ENCODE measurements at regions not wholly inside any gene's neighbourhood (a gene's known extent, or its start where the extent isn't known, plus 50 kb on each side); places are given as distances from the start of the nearest gene placed in this dataset.

DNA sequence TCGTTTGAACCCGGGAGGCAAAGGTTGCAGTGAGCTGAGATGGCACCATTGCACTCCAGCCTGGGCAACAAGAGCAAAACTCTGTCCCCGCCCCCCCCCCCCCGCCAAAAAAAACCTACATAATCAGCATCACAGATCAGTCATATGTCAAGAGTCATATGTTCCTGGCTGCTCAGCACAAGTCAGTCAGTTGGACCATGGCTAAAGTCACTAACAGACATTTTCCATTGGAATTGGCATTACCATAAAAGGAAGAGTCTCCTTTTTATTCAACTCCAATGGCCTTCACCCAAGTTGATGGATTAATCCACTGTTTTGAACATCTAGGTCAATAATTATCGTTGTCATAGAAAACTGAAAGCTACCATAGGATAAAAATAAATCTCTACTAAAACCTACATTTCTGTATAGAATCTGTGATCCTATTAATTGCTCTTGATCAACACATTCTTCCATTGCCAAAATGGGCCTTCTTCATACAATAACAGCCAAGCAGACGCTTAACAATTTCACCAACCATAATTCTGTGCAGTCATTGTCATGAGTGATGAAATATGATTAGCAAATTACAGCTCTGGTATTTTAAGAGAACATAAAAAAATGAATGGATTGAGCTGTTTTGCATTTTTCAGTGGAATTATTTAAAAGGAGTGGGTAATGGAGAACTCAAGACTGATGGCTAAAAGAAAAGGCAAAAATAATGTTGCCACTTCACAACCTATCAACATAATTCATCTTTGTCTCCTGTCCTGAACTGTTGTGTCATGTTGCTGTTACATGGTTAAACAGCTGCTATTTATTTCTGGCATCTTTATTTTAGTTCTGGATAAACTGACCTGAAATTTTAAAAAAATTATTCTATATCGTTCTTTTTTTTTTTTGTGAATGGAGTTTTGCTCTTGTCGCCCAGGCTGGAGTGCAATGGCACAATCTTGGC lies 555.5 kb upstream of the JARID2 start (continued):
- TF ChIP-seq, protein P1, sequence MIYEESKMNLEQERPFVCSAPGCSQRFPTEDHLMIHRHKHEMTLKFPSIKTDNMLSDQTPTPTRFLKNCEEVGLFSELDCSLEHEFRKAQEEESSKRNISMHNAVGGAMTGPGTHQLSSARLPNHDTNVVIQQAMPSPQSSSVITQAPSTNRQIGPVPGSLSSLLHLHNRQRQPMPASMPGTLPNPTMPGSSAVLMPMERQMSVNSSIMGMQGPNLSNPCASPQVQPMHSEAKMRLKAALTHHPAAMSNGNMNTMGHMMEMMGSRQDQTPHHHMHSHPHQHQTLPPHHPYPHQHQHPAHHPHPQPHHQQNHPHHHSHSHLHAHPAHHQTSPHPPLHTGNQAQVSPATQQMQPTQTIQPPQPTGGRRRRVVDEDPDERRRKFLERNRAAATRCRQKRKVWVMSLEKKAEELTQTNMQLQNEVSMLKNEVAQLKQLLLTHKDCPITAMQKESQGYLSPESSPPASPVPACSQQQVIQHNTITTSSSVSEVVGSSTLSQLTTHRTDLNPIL (CRISPR knock-in tag; IDR thresholded peaks at IDR 0.05; ENCODE audit: low read depth) = no peak
- TF ChIP-seq, protein P2, sequence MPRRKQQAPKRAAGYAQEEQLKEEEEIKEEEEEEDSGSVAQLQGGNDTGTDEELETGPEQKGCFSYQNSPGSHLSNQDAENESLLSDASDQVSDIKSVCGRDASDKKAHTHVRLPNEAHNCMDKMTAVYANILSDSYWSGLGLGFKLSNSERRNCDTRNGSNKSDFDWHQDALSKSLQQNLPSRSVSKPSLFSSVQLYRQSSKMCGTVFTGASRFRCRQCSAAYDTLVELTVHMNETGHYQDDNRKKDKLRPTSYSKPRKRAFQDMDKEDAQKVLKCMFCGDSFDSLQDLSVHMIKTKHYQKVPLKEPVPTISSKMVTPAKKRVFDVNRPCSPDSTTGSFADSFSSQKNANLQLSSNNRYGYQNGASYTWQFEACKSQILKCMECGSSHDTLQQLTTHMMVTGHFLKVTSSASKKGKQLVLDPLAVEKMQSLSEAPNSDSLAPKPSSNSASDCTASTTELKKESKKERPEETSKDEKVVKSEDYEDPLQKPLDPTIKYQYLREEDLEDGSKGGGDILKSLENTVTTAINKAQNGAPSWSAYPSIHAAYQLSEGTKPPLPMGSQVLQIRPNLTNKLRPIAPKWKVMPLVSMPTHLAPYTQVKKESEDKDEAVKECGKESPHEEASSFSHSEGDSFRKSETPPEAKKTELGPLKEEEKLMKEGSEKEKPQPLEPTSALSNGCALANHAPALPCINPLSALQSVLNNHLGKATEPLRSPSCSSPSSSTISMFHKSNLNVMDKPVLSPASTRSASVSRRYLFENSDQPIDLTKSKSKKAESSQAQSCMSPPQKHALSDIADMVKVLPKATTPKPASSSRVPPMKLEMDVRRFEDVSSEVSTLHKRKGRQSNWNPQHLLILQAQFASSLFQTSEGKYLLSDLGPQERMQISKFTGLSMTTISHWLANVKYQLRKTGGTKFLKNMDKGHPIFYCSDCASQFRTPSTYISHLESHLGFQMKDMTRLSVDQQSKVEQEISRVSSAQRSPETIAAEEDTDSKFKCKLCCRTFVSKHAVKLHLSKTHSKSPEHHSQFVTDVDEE (CRISPR knock-in tag; IDR thresholded peaks at IDR 0.05) = no peak

DNA sequence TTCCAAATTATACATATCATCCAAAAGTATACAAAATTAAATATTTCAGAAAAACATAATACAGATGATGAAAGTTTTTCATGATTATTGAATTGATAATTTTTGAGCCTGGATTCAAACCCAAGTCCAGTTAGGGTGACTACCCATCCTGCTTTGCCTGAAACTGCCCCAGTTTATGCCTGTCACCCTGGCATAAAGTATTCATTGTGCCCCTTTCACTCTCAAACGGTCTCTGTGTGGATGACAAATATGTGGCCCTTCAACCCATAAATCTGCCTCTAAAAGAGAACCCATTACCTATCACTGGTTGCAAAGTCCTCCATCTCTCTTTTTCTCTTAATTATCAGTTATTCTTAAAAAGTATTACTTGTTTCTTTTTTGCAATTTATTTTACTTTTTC lies 553.7 kb upstream of the JARID2 start:
- TF ChIP-seq ESRRG (CRISPR knock-in tag; IDR thresholded peaks at IDR 0.05) (no peak), GLIS3 (CRISPR knock-in tag; IDR thresholded peaks at IDR 0.05) (no peak), ZNF565 (CRISPR knock-in tag; conservative IDR thresholded peaks at IDR 0.05; ENCODE audit: low read depth) (no peak), ZC3H10 (CRISPR knock-in tag; IDR thresholded peaks at IDR 0.05) (no peak), TCF4 (CRISPR knock-in tag; IDR thresholded peaks at IDR 0.05; ENCODE audit: borderline replicate concordance) (no peak), BACH2 (CRISPR knock-in tag; IDR thresholded peaks at IDR 0.05; ENCODE audit: borderline replicate concordance) (no peak), ZNF70 (CRISPR knock-in tag; IDR thresholded peaks at IDR 0.05) (no peak), ZFP30 (CRISPR knock-in tag; IDR thresholded peaks at IDR 0.05) (no peak), ZFP3 (CRISPR knock-in tag; IDR thresholded peaks at IDR 0.05) (no peak), RARB (CRISPR knock-in tag; IDR thresholded peaks at IDR 0.05) (no peak), ARNTL (CRISPR knock-in tag; IDR thresholded peaks at IDR 0.05; ENCODE audit: borderline replicate concordance, low read depth) (no peak), TOX (CRISPR knock-in tag; IDR thresholded peaks at IDR 0.05; ENCODE audit: borderline replicate concordance) (no peak)
- TF ChIP-seq, protein P3, sequence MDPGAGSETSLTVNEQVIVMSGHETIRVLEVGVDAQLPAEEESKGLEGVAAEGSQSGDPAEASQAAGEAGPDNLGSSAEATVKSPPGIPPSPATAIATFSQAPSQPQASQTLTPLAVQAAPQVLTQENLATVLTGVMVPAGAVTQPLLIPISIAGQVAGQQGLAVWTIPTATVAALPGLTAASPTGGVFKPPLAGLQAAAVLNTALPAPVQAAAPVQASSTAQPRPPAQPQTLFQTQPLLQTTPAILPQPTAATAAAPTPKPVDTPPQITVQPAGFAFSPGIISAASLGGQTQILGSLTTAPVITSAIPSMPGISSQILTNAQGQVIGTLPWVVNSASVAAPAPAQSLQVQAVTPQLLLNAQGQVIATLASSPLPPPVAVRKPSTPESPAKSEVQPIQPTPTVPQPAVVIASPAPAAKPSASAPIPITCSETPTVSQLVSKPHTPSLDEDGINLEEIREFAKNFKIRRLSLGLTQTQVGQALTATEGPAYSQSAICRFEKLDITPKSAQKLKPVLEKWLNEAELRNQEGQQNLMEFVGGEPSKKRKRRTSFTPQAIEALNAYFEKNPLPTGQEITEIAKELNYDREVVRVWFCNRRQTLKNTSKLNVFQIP (CRISPR knock-in tag; IDR thresholded peaks at IDR 0.05; ENCODE audit: borderline replicate concordance, low read depth) = no peak
- TF ChIP-seq, protein P4, sequence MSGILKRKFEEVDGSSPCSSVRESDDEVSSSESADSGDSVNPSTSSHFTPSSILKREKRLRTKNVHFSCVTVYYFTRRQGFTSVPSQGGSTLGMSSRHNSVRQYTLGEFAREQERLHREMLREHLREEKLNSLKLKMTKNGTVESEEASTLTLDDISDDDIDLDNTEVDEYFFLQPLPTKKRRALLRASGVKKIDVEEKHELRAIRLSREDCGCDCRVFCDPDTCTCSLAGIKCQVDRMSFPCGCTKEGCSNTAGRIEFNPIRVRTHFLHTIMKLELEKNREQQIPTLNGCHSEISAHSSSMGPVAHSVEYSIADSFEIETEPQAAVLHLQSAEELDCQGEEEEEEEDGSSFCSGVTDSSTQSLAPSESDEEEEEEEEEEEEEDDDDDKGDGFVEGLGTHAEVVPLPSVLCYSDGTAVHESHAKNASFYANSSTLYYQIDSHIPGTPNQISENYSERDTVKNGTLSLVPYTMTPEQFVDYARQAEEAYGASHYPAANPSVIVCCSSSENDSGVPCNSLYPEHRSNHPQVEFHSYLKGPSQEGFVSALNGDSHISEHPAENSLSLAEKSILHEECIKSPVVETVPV (CRISPR knock-in tag; IDR thresholded peaks at IDR 0.05) = no peak
- TF ChIP-seq, protein P5, sequence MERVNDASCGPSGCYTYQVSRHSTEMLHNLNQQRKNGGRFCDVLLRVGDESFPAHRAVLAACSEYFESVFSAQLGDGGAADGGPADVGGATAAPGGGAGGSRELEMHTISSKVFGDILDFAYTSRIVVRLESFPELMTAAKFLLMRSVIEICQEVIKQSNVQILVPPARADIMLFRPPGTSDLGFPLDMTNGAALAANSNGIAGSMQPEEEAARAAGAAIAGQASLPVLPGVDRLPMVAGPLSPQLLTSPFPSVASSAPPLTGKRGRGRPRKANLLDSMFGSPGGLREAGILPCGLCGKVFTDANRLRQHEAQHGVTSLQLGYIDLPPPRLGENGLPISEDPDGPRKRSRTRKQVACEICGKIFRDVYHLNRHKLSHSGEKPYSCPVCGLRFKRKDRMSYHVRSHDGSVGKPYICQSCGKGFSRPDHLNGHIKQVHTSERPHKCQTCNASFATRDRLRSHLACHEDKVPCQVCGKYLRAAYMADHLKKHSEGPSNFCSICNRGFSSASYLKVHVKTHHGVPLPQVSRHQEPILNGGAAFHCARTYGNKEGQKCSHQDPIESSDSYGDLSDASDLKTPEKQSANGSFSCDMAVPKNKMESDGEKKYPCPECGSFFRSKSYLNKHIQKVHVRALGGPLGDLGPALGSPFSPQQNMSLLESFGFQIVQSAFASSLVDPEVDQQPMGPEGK (CRISPR knock-in tag; IDR thresholded peaks at IDR 0.05; ENCODE audit: borderline replicate concordance) = no peak
- TF ChIP-seq, protein P2 (CRISPR knock-in tag; IDR thresholded peaks at IDR 0.05) = no peak
- no peak for ATAC-seq
